GM12874 (cell line): ENCODE measurements at regions not wholly inside any gene's neighbourhood (a gene's known extent, or its start where the extent isn't known, plus 50 kb on each side); places are given as distances from the start of the nearest gene placed in this dataset.

Source experiments
- TF ChIP-seq, protein P1 (sequence below): IDR thresholded peaks from 2 replicates; pipeline ENCODE4 v1.5.1; 2011; ENCODE audit warnings: low read depth, mild to moderate bottlenecking, control low read depth, low read length, moderate library complexity; ENCODE audit not compliant: insufficient read depth

DNA sequence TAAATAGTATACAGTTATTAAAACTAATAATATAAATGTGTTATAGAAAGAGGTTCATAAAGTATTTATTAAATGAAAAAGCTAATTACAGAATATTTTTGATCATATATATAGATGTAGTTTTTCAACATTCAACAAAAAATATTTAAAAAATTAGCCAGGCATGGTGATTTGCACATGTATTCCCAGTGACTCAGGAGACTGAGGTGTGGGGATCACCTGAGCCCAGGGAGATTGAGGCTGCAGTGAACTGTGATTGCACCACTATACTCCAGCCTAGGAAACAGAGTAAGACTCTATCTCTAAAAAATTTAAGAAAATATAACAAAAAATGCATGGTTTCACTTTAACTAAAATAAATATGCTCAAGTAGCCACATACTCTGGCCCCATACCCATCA is 118.0 kb upstream of the SEMA3C start:
- TF ChIP-seq, protein P1, sequence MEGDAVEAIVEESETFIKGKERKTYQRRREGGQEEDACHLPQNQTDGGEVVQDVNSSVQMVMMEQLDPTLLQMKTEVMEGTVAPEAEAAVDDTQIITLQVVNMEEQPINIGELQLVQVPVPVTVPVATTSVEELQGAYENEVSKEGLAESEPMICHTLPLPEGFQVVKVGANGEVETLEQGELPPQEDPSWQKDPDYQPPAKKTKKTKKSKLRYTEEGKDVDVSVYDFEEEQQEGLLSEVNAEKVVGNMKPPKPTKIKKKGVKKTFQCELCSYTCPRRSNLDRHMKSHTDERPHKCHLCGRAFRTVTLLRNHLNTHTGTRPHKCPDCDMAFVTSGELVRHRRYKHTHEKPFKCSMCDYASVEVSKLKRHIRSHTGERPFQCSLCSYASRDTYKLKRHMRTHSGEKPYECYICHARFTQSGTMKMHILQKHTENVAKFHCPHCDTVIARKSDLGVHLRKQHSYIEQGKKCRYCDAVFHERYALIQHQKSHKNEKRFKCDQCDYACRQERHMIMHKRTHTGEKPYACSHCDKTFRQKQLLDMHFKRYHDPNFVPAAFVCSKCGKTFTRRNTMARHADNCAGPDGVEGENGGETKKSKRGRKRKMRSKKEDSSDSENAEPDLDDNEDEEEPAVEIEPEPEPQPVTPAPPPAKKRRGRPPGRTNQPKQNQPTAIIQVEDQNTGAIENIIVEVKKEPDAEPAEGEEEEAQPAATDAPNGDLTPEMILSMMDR, result no peak

DNA sequence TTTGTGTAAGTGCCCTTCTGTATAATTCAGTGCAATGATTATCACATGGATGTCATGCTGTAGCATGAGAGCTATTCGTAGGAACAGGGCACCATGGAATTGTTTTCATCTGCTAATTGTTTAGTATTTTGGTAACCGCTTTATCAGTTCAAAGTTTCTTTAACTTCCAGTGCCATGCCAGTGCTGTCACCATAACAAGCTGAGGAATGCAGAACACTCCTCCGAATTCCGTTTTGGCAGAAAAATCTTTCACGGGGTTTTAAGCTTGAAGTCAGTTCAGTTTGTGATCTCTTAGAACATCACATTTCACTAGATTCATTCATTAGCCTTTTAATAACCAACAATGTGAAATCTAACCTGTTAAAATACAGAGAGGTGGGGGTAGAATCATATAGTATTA is 117.2 kb upstream of the SEMA3C start:
- TF ChIP-seq, protein P1, result no peak

DNA sequence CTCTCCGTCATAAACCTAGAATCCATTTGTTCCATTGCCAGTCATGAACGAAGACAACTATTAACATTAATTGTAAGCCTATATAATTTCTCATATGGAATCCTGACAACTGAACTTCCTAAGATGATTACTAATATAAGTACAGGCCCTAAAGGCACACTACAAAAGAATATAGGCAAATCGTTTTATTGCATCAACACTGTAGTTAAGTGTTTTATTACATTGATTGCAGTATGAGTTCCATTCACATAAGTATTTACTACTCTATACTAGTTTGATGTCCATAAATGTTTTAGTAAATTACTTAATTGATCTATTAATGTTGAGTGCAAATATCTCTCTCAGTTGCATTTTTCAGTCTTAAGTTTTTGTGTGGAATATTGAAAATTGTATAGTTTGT is 113.1 kb upstream of the SEMA3C start:
- TF ChIP-seq, protein P1, result no peak

DNA sequence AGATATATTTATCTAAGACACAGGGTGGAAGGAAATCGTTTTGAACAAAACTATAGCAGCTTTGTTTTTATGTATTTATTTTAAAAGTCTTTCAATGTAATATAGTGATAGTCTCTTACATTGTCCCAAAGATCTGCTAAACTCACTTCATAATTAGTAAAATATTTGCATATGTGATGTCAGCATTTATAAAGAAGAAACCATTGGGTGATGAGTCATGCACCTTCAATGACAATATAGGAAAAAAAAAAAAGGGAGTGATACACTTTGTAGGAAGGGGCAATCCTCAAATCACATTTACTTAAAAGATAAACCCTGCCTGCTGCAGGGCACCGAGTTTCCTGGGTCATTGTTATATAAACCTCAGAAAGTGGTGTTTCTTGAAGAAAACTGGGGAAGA is 112.4 kb upstream of the SEMA3C start:
- TF ChIP-seq, protein P1, result no peak

DNA sequence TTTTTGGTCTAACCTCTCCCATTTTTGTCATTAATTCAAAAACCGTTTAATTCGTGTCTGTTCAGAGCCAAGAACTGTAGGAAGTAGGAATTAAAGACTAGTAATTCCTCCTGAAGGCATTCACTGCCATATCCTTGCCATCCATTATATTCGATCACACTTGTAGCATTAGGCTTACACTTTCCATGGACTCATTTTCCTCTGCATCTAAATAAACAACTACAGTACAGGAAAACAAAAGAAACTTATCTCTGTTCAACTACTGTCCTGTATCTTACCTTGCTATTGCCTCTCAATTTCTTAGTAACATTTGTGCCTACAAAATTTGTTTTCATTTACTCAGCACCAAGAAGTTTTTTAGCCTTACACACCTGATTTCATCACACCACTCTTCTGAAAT is 111.6 kb upstream of the SEMA3C start:
- TF ChIP-seq, protein P1, result no peak

DNA sequence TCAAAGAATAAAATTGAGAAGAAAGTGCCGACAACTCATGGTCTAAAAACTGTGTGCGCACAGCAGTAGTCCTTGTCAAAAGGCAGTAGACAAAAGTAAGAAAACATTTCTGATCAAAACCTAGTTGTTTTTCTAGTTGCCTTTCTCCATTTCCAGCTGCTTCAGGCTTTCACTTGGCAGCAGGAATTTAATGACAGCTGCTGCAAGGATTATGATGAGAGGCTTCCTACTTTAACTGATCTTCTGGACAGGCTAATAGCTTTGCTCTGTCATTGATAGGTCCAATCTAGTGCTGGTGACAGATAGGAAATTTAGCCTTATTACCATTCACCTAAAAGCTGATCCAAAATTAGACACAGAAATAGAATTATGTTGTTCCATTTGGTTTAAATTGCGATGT is 110.7 kb upstream of the SEMA3C start:
- TF ChIP-seq, protein P1, result no peak

DNA sequence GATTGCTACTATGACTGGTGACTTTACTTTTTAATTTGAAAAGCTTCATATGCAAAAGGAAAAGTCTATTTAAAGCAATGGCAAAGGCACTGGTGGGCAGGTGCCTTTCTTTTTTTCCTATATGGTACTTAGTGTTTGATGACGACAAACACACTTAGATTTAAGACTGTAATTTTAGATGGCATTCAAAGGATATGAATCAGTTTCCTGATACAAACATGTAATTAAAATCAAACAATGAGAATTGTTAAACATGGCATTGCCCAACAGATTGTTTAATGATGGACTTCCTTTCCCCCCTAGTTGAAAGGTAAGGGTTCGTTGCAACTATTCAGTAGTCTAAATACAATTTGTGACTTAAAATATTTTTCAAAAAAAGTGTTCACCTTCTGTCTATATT is 106.5 kb upstream of the SEMA3C start:
- TF ChIP-seq, protein P1, result no peak

DNA sequence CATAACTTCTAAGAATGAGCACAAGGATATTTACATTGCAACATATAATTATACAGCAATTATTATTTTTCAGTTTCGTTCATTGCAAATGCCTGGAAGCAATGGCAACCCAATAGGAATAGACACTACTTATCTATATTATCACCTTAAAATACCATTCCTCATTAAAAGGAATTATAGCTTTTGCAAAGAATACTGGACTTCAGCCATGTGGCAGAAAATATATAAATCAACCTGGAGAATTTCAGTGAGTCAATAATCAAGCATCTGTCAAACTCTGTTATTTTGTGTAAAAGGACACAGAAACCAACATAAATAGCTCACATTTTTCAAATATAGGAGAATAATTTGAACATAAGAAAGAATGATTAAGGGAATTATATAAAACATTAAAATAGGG is 96.1 kb upstream of the SEMA3C start:
- TF ChIP-seq, protein P1, result no peak
